HG03159 (cell line): ENCODE measurements at regions not wholly inside any gene's neighbourhood (a gene's known extent, or its start where the extent isn't known, plus 50 kb on each side); places are given as distances from the start of the nearest gene placed in this dataset.
A peak's percentile ranks its signal among the peaks of the same experiment; 100 is the strongest.

ENCODE experiments used
- ATAC-seq: cut with Tn5 transposase; IDR thresholded peaks from one replicate; pipeline ENCODE4 v1.9.1; 2021; ENCODE audit warnings: mild to moderate bottlenecking, moderate library complexity; ENCODE audit not compliant: unreplicated experiment

GRCh38 chr18:43213816-43214215 lies 63.5 kb downstream of the SYT4 start:
- ATAC-seq, result no peak

GRCh38 chr18:43211059-43211458 lies 66.2 kb downstream of the SYT4 start:
- ATAC-seq, result no peak

GRCh38 chr18:43195421-43195820 lies 79.9 kb upstream of the RIT2 start:
- ATAC-seq, result no peak

- ATAC-seq, result no peak
These were observed 77.9 kb upstream of the RIT2 start for GRCh38 chr18:43193336-43193735.

- peak; percentile 86 for ATAC-seq
These were observed 76.9 kb upstream of the RIT2 start for GRCh38 chr18:43192408-43192807.

- no peak for ATAC-seq
These were observed 66.2 kb upstream of the RIT2 start for GRCh38 chr18:43181711-43182110.

GRCh38 chr18:43180814-43181213 lies 65.3 kb upstream of the RIT2 start:
- ATAC-seq, result no peak

GRCh38 chr18:43175257-43175656 lies 59.8 kb upstream of the RIT2 start:
- no peak for ATAC-seq

- ATAC-seq, result no peak
These were observed 55.1 kb upstream of the RIT2 start for GRCh38 chr18:43170586-43170985.
